Stimulated activated naive CD8-positive, alpha-beta T cell treated with anti-CD3 and anti-CD28 coated beads, Interleukin-15, amount 100 ng/mL, for 72 hours (primary cell): ENCODE measurements at regions not wholly inside any gene's neighbourhood (a gene's known extent, or its start where the extent isn't known, plus 50 kb on each side); places are given as distances from the start of the nearest gene placed in this dataset.

ENCODE experiments used
- ATAC-seq: fragments of 150-1000 bp; cut with Tn5 transposase; 2 replicates; pipeline ENCODE4 v1.10.0; 2021; ENCODE audit warnings: mild to moderate bottlenecking, moderate library complexity
- DNase-seq, 2 donors: peaks; one replicate each; pipeline ENCODE4 v3.0.0; 2021 to 2022
- H3K27ac Mint-ChIP-seq, 2 donors: one replicate each; pipeline ENCODE4 v1.8.0; 2022; ENCODE audit warnings: mild to moderate bottlenecking in 2 of 2, mixed read lengths in 2 of 2, moderate library complexity in 2 of 2
- H3K27me3 Mint-ChIP-seq: one replicate; pipeline ENCODE4 v1.8.0; 2022; ENCODE audit warnings: mixed read lengths
- H3K4me1 Mint-ChIP-seq: one replicate; pipeline ENCODE4 v1.8.0; 2022; ENCODE audit warnings: mild to moderate bottlenecking, mixed read lengths
- H3K4me3 Mint-ChIP-seq, 2 donors: one replicate each; pipeline ENCODE4 v1.8.0; 2022; ENCODE audit warnings: mild to moderate bottlenecking in 2 of 2, mixed read lengths in 2 of 2, moderate library complexity in 1 of 2
- H3K9me3 Mint-ChIP-seq, 2 donors: one replicate each; pipeline ENCODE4 v1.8.0; 2022; ENCODE audit warnings: mixed read lengths in 2 of 2

GRCh38 chr5:81820318-81820636, 69.4 kb upstream of the SSBP2 start:
- Mint-ChIP-seq H3K4me3 (no peak overlapping the region), H3K4me1 (peaks cover 42% of the 10 kb centered on the region), H3K27me3 (no peaks in the 10 kb centered on the region), H3K27ac (no peak overlapping the region), H3K9me3 (peaks cover 0 to 10% of the 10 kb centered on the region in 2 donors)
- ATAC-seq: no peak
- DNase-seq: no peak

- Mint-ChIP-seq H3K4me3 (no peak overlapping the region), H3K9me3 (peaks cover 0 to 10% of the 10 kb centered on the region in 2 donors), H3K27ac (no peak overlapping the region), H3K27me3 (no peaks in the 10 kb centered on the region), H3K4me1 (peaks cover 42% of the 10 kb centered on the region)
- DNase-seq (no peak), ATAC-seq (no peak)
Measured at GRCh38 chr5:81819556-81820317, 68.8 kb upstream of the SSBP2 start.

- ATAC-seq: peak; percentile 58
- peaks cover 0 to 10% of the 10 kb centered on the region in 2 donors for H3K9me3 Mint-ChIP-seq
- no peak for DNase-seq
- no peak overlapping the region for H3K27ac Mint-ChIP-seq
- H3K4me1 Mint-ChIP-seq: peaks cover 42% of the 10 kb centered on the region
- H3K4me3 Mint-ChIP-seq: no peak overlapping the region
- H3K27me3 Mint-ChIP-seq: no peaks in the 10 kb centered on the region
Measured at GRCh38 chr5:81817980-81818379, 67.1 kb upstream of the SSBP2 start.

GRCh38 chr5:81817086-81817485, 66.2 kb upstream of the SSBP2 start:
- H3K27me3 Mint-ChIP-seq: no peaks in the 10 kb centered on the region
- no peak for DNase-seq
- ATAC-seq: no peak
- no peak overlapping the region for H3K4me3 Mint-ChIP-seq
- no peak overlapping the region for H3K27ac Mint-ChIP-seq
- peaks cover 42% of the 10 kb centered on the region for H3K4me1 Mint-ChIP-seq
- peaks cover 0 to 10% of the 10 kb centered on the region in 2 donors for H3K9me3 Mint-ChIP-seq

GRCh38 chr5:81815321-81815720, 64.4 kb upstream of the SSBP2 start:
- ATAC-seq (no peak), DNase-seq (no peak)
- peaks cover 31% of the 10 kb centered on the region for H3K4me1 Mint-ChIP-seq
- H3K27ac Mint-ChIP-seq: no peak overlapping the region
- no peaks in the 10 kb centered on the region for H3K27me3 Mint-ChIP-seq
- H3K9me3 Mint-ChIP-seq: peaks cover 0 to 10% of the 10 kb centered on the region in 2 donors
- no peak overlapping the region for H3K4me3 Mint-ChIP-seq

- H3K4me3 Mint-ChIP-seq: no peak overlapping the region
- H3K27ac Mint-ChIP-seq: no peak overlapping the region
Measured at GRCh38 chr5:81808106-81808505, 57.2 kb upstream of the SSBP2 start.

GRCh38 chr5:81805086-81805485, 54.2 kb upstream of the SSBP2 start:
- no peak for ATAC-seq
- Mint-ChIP-seq H3K4me3 (no peak overlapping the region), H3K27ac (no peak overlapping the region), H3K27me3 (no peaks in the 10 kb centered on the region), H3K9me3 (peaks cover 10 to 41% of the 10 kb centered on the region in 2 donors), H3K4me1 (peaks cover 12% of the 10 kb centered on the region)
- DNase-seq: no peak

More at GRCh38 chr5:81808106-81808505, 57.2 kb upstream of the SSBP2 start:
- Mint-ChIP-seq H3K4me1 (peaks cover 12% of the 10 kb centered on the region), H3K9me3 (peaks cover 10 to 35% of the 10 kb centered on the region in 2 donors), H3K27me3 (no peaks in the 10 kb centered on the region)
- no peak for ATAC-seq
- no peak for DNase-seq

- Mint-ChIP-seq H3K9me3 (peaks cover 10 to 41% of the 10 kb centered on the region in 2 donors), H3K4me3 (no peak overlapping the region), H3K27me3 (no peaks in the 10 kb centered on the region), H3K27ac (no peak overlapping the region), H3K4me1 (peaks cover 12% of the 10 kb centered on the region)
- ATAC-seq (no peak), DNase-seq (no peak)
Measured at GRCh38 chr5:81803812-81804211, 52.9 kb upstream of the SSBP2 start.

- Mint-ChIP-seq H3K27ac (no peak overlapping the region), H3K4me1 (peaks cover 17% of the 10 kb centered on the region), H3K4me3 (no peak overlapping the region), H3K9me3 (peaks cover 10 to 29% of the 10 kb centered on the region in 2 donors), H3K27me3 (no peaks in the 10 kb centered on the region)
- DNase-seq (no peak), ATAC-seq (no peak)
Measured at GRCh38 chr5:81802625-81803024, 51.7 kb upstream of the SSBP2 start.

- Mint-ChIP-seq H3K27me3 (no peaks in the 10 kb centered on the region), H3K27ac (no peak overlapping the region), H3K4me3 (no peak overlapping the region), H3K9me3 (peaks cover 6 to 23% of the 10 kb centered on the region in 2 donors), H3K4me1 (peaks cover 17% of the 10 kb centered on the region)
- no peak for ATAC-seq
- no peak for DNase-seq
Measured at GRCh38 chr5:81802020-81802419, 51.1 kb upstream of the SSBP2 start.

- Mint-ChIP-seq H3K4me1 (peaks cover 17% of the 10 kb centered on the region), H3K27me3 (no peaks in the 10 kb centered on the region), H3K27ac (no peak overlapping the region), H3K9me3 (peaks cover 0 to 11% of the 10 kb centered on the region in 2 donors), H3K4me3 (no peak overlapping the region)
- ATAC-seq (no peak), DNase-seq (no peak)
Measured at GRCh38 chr5:81800797-81801196, 49.9 kb upstream of the SSBP2 start.
